IPS DF 6.9 (cell line): ENCODE measurements at regions not wholly inside any gene's neighbourhood (a gene's known extent, or its start where the extent isn't known, plus 50 kb on each side); places are given as distances from the start of the nearest gene placed in this dataset.

Source experiments
- DNase-seq: peaks from one replicate; pipeline ENCODE4 v3.0.0-alpha.2; 2013; ENCODE audit warnings: low read depth, low spot score
- H3K27ac ChIP-seq: one replicate; pipeline ENCODE4 v1.5.1; 2013; ENCODE audit warnings: low read length, control low read depth
- H3K27me3 ChIP-seq: 2 replicates; pipeline ENCODE4 v1.6.1; 2013; ENCODE audit warnings: mild to moderate bottlenecking, low read length; ENCODE audit not compliant: control insufficient read depth, insufficient read depth
- H3K36me3 ChIP-seq: 2 replicates; pipeline ENCODE4 v1.6.1; 2013; ENCODE audit warnings: low read length; ENCODE audit not compliant: control insufficient read depth, insufficient read depth
- H3K4me1 ChIP-seq: 2 replicates; pipeline ENCODE4 v1.6.1; 2013; ENCODE audit warnings: low read length; ENCODE audit not compliant: control insufficient read depth, insufficient read depth
- H3K4me3 ChIP-seq: 2 replicates; pipeline ENCODE4 v1.5.1; 2013; ENCODE audit warnings: mild to moderate bottlenecking, low read length
- H3K9me3 ChIP-seq: 2 replicates; pipeline ENCODE4 v1.6.1; 2013; ENCODE audit warnings: low read length, inconsistent platforms; ENCODE audit not compliant: control insufficient read depth, insufficient read depth
- WGBS: extraction: QIAGEN DNeasy Blood & Tissue Kit; methylation state at CpG from one replicate; pipeline ENCODE4 v1.1.7; 2013; ENCODE audit warnings: mixed read lengths, missing lambda C conversion rate; ENCODE audit not compliant: insufficient read length, insufficient coverage; 5-methylcytosine and 5-hydroxymethylcytosine counted together

DNA sequence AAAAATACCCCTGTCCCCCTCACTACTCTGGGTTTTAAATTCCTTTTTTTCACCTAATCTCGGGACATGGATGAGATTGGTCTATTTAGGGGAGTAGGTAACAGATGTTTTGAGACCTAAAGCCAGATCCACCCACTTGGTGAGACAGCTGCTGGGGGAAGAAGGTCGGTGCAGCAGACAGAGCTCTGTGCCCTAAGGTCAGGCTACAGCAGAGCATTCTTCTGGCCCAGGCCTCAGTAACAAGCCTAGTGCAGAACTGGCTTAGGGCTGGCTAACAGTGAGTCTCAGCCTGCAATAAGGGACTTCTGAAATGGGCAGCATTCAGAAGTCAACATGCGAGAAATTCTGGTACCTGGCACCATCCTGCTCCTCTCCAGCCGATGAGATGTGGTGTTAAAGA lies 444.9 kb upstream of the KIRREL3 start:
- no peaks in the 10 kb centered on the region for H3K27me3 ChIP-seq
- H3K36me3 ChIP-seq: no peaks in the 10 kb centered on the region
- no peaks in the 10 kb centered on the region for H3K4me1 ChIP-seq
- H3K9me3 ChIP-seq: no peaks in the 10 kb centered on the region
- H3K4me3 ChIP-seq: no peak overlapping the region
- no peak overlapping the region for H3K27ac ChIP-seq
- no peak for DNase-seq
- no CpG with 5 or more reads among the region's 4 CpGs for whole genome bisulfite sequencing

DNA sequence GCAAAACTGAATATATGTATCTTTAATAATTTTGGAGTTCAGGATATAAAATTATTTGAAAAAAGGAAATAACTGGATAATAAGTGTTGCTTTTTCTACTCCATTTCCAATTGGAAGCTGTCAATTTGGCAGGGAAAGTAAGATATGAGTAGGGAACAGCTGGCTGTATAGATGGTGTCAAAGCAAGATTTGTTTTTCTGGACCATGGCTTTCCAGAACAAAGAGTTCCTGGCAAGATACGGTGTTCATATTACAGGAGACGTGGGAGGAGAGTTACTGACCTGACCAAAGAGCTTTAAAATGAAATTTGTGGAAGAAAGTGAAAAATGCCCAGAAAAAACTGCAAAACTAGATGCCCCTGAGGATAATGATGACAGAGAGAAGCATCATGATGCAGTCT lies 442.7 kb upstream of the KIRREL3 start:
- Histone ChIP-seq H3K4me1 (no peaks in the 10 kb centered on the region; the same call in 1 of the 2 replicates), H3K4me3 (no peak overlapping the region), H3K27me3 (no peaks in the 10 kb centered on the region), H3K27ac (no peak overlapping the region), H3K9me3 (no peaks in the 10 kb centered on the region), H3K36me3 (no peaks in the 10 kb centered on the region)
- no CpG with 5 or more reads among the region's 2 CpGs for WGBS
- DNase-seq: no peak

- Histone ChIP-seq H3K27me3 (no peaks in the 10 kb centered on the region), H3K36me3 (no peaks in the 10 kb centered on the region), H3K9me3 (no peaks in the 10 kb centered on the region), H3K4me1 (no peaks in the 10 kb centered on the region; the same call in 1 of the 2 replicates), H3K4me3 (no peak overlapping the region), H3K27ac (no peak overlapping the region)
- DNase-seq: no peak
- WGBS: no CpG with 5 or more reads among the region's 3 CpGs
Observed at GRCh38 chr11:127440616-127441015, 440.0 kb upstream of the KIRREL3 start.

DNA sequence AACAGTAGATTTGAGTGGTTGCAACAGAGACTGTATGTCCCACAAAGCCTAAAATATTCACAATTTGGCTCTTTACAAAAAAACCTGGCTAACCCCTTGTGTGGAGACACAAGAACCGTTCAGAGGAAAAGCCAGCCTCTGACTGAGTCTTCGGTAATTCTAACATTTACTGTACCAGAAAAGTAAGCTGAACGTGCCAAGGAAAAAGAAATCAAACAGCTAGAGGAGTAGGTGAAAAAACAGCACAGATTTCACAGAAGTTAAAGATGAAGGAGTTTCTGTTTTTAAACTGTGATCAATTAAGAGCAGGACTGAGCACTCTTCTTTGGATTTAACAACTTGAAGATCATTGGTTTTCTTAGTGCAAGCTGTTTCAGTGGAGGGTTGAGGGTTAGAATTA lies 424.7 kb upstream of the KIRREL3 start:
- Histone ChIP-seq H3K36me3 (no peaks in the 10 kb centered on the region), H3K4me1 (no peaks in the 10 kb centered on the region), H3K27ac (no peak overlapping the region), H3K4me3 (no peak overlapping the region), H3K27me3 (no peaks in the 10 kb centered on the region), H3K9me3 (no peaks in the 10 kb centered on the region)
- WGBS: no CpG with 5 or more reads among the region's 3 CpGs
- DNase-seq: no peak

DNA sequence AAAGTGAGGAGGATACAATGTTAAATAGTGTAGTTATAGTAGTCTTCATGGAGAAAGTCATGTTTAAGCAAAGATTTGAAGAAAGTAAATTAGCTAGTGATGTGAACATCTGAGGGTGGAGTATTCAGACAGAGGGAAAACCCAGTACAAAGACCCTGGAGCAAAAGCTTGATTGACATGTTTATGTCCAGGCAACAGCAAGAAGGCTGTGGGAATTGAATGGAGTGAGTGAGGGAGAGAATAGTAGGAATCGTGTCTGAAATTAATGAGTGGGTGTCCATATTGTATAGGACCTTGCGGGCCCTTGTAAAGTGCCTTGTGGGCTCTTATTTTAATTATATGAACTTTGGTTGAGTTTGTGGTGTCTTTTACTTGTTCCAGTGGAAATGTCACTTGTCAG lies 424.1 kb upstream of the KIRREL3 start:
- no peaks in the 10 kb centered on the region for H3K36me3 ChIP-seq
- no peak overlapping the region for H3K4me3 ChIP-seq
- no peak for DNase-seq
- H3K4me1 ChIP-seq: no peaks in the 10 kb centered on the region
- WGBS: 100% methylated on average over 1 of the region's 2 CpGs
- no peaks in the 10 kb centered on the region for H3K9me3 ChIP-seq
- H3K27ac ChIP-seq: no peak overlapping the region
- no peaks in the 10 kb centered on the region for H3K27me3 ChIP-seq

- H3K4me3 ChIP-seq: no peak overlapping the region
- no peaks in the 10 kb centered on the region for H3K27me3 ChIP-seq
- no peak for DNase-seq
- H3K27ac ChIP-seq: no peak overlapping the region
- no peaks in the 10 kb centered on the region for H3K9me3 ChIP-seq
- no peaks in the 10 kb centered on the region for H3K36me3 ChIP-seq
- no peaks in the 10 kb centered on the region for H3K4me1 ChIP-seq
Observed at GRCh38 chr11:127420139-127420538, 419.6 kb upstream of the KIRREL3 start.

DNA sequence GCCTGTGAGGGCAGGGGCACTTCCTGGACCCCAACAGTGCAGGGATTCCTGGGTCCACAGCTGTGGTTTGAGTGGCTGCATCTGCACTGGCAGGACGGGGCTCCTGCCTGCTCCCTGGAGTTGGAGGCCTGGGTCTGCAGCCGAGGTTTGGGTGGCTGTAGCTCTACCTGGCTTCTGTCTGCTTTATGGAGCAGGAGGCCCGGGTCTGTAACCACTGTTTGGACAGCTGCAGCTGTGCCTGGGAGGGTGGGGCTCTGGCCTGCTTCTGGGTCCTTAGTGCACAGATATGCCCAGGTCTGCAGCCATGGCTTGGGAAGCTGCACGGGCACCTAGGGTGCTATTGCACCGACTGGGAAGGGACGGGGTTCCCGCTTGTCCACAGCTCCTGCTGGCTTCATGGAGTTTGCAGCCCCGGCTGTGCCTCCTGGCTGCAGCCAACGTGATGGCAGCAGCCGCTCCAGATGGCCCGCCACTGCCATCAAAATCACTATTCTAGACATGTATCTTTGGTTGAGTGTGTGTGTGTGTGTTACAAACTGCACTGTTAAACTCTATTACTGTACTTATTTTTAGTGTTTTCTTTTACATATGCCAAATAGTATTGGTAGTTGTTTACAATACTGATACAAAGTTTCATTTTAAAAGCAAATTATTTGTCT lies 412.3 kb upstream of the KIRREL3 start:
- DNase-seq: no peak
- H3K9me3 ChIP-seq: no peaks in the 10 kb centered on the region
- no peak overlapping the region for H3K27ac ChIP-seq
- no peak overlapping the region for H3K4me3 ChIP-seq
- no CpG with 5 or more reads among the region's 11 CpGs for WGBS
- H3K4me1 ChIP-seq: no peaks in the 10 kb centered on the region
- no peaks in the 10 kb centered on the region for H3K27me3 ChIP-seq
- no peaks in the 10 kb centered on the region for H3K36me3 ChIP-seq

- H3K36me3 ChIP-seq: no peaks in the 10 kb centered on the region
- H3K27me3 ChIP-seq: no peaks in the 10 kb centered on the region
- no peaks in the 10 kb centered on the region for H3K4me1 ChIP-seq
- no CpG with 5 or more reads among the region's 8 CpGs for WGBS
- H3K27ac ChIP-seq: no peak overlapping the region
- no peak overlapping the region for H3K4me3 ChIP-seq
- no peaks in the 10 kb centered on the region for H3K9me3 ChIP-seq
- DNase-seq: no peak
Observed at GRCh38 chr11:127412234-127412633, 411.7 kb upstream of the KIRREL3 start.

DNA sequence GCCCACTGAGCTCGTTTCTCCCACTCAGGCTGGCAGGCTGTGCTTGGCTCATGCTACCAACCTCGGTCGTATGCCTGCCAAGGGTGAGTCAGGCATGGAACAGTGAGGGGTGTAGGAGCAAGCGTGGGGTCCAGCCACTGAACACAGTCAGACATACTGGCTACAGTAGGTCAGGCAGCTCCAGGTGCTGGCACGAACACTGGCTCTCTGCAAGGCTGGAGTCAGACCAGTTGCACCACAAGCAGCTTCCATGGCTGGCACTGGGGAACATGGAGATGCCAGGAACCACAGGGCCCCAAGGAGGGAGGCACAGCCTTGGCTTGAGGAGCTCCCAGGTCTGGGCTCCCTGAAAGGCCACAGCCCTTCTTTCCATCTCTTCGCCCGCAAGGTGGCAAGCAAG lies 410.7 kb upstream of the KIRREL3 start:
- Histone ChIP-seq H3K27me3 (no peaks in the 10 kb centered on the region), H3K9me3 (no peaks in the 10 kb centered on the region)
- no CpG with 5 or more reads among the region's 7 CpGs for WGBS

GRCh38 chr11:127395034-127395433 lies 394.5 kb upstream of the KIRREL3 start:
- H3K9me3 ChIP-seq: no peaks in the 10 kb centered on the region
- no peak overlapping the region for H3K4me3 ChIP-seq
- H3K27me3 ChIP-seq: no peaks in the 10 kb centered on the region
- no peaks in the 10 kb centered on the region for H3K4me1 ChIP-seq
- no peak for DNase-seq
- WGBS: no CpG with 5 or more reads among the region's 5 CpGs
- H3K36me3 ChIP-seq: no peaks in the 10 kb centered on the region
- no peak overlapping the region for H3K27ac ChIP-seq

More for the DNA sequence above, 410.7 kb upstream of the KIRREL3 start:
- Histone ChIP-seq H3K36me3 (no peaks in the 10 kb centered on the region), H3K4me1 (no peaks in the 10 kb centered on the region), H3K4me3 (no peak overlapping the region), H3K27ac (no peak overlapping the region)
- no peak for DNase-seq

DNA sequence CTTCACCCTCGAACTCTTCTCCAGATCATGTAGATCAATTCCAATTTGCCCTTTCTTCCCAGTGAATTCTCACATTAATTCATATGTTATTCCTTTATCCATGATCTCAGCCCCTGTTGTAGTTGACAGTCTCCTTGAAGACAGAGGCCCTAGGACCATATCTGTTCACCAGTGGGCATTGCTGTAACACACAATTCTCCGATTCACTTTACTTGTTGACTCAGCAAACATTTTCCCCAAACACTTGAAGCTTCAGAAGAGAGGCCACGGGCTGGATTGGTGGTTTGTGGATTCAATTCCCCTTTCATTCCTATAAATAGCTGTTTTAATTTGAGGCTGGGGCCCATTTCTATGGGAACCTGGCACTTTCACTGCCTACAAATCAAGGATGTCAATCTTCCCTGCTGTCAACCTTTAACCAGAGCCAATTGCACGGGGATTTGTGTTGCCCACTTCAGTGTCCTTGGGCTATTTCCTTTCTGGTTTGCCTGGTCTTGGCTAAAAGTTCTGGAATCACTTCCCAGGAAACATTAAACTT lies 393.0 kb upstream of the KIRREL3 start:
- Histone ChIP-seq H3K9me3 (no peaks in the 10 kb centered on the region), H3K27ac (no peak overlapping the region), H3K36me3 (no peaks in the 10 kb centered on the region), H3K4me1 (no peaks in the 10 kb centered on the region), H3K4me3 (no peak overlapping the region), H3K27me3 (no peaks in the 10 kb centered on the region)
- DNase-seq: no peak
- no CpG with 5 or more reads among the region's 4 CpGs for WGBS
